ENCODE measurements at regions not wholly inside any gene's neighbourhood (a gene's known extent, or its start where the extent isn't known, plus 50 kb on each side); places are given as distances from the start of the nearest gene placed in this dataset.

- H3K36me3 ChIP-seq (ENCODE audit: control insufficient read depth in 2 of 2, extremely low read depth in 1 of 2, insufficient read depth in 1 of 2, low read length in 1 of 2): no peaks in the 10 kb centered on the region
- H3K27me3 Mint-ChIP-seq: no peaks in the 10 kb centered on the region
- ATAC-seq (replicated peaks in 1 of 4) (no peak), DNase-seq (no peak)
- H3K27ac ChIP-seq (ENCODE audit: low read length): no peak overlapping the region
- peaks cover 11% of the 10 kb centered on the region for H3K36me3 Mint-ChIP-seq
- H3K4me1 ChIP-seq (ENCODE audit: control insufficient read depth in 1 of 2, extremely low read depth in 1 of 2, insufficient read depth in 2 of 2, low read length in 2 of 2): peaks cover 4 to 22% of the 10 kb centered on the region in 2 experiments
- H3K27me3 ChIP-seq (replicated peaks in 1 of 2; ENCODE audit: control insufficient read depth in 2 of 2, extremely low read depth in 1 of 2, insufficient read depth in 2 of 2, low read length in 1 of 2): no peaks in the 10 kb centered on the region
- no peak overlapping the region for H3K4me3 Mint-ChIP-seq
- H3K9me3 Mint-ChIP-seq: no peaks in the 10 kb centered on the region
- peaks cover 10 to 44% (median 18%) of the 10 kb centered on the region in 3 donors for H3K4me1 Mint-ChIP-seq
- POLR2A ChIA-PET: no interaction called here
- no peak overlapping the region for H3K4me3 ChIP-seq (ENCODE audit: control insufficient read depth in 1 of 2, extremely low read depth in 1 of 2, low read length in 1 of 2)
- 82% methylated on average over 3 of the region's 4 CpGs for WGBS (ENCODE audit: insufficient coverage)
- CTCF ChIA-PET: no interaction called here
- H3K27ac Mint-ChIP-seq: no peak overlapping the region
- H3K9me3 ChIP-seq: no peaks in the 10 kb centered on the region
Measured at GRCh38 chr20:60064554-60065196, 106.5 kb downstream of the CDH26 start.

- Histone ChIP-seq H3K9me3 (no peaks in the 10 kb centered on the region), H3K27me3 (replicated peaks in 1 of 2; ENCODE audit: control insufficient read depth in 2 of 2, extremely low read depth in 1 of 2, insufficient read depth in 2 of 2, low read length in 1 of 2) (no peaks in the 10 kb centered on the region), H3K27ac (ENCODE audit: low read length) (no peak overlapping the region), H3K4me3 (ENCODE audit: control insufficient read depth in 1 of 2, extremely low read depth in 1 of 2, low read length in 1 of 2) (no peak overlapping the region), H3K4me1 (ENCODE audit: control insufficient read depth in 1 of 2, extremely low read depth in 1 of 2, insufficient read depth in 2 of 2, low read length in 2 of 2) (peaks cover 4 to 12% of the 10 kb centered on the region in 2 experiments), H3K36me3 (ENCODE audit: control insufficient read depth in 2 of 2, extremely low read depth in 1 of 2, insufficient read depth in 1 of 2, low read length in 1 of 2) (no peaks in the 10 kb centered on the region)
- 94% methylated on average over 9 of the region's 9 CpGs for WGBS (ENCODE audit: insufficient coverage)
- Mint-ChIP-seq H3K4me3 (no peak overlapping the region), H3K27ac (no peak overlapping the region), H3K36me3 (peaks cover 11% of the 10 kb centered on the region), H3K27me3 (no peaks in the 10 kb centered on the region), H3K4me1 (peaks cover 10 to 36% (median 18%) of the 10 kb centered on the region in 3 donors), H3K9me3 (no peaks in the 10 kb centered on the region)
- DNase-seq (no peak), ATAC-seq (replicated peaks in 1 of 4) (no peak)
- POLR2A ChIA-PET: no interaction called here
- CTCF ChIA-PET: no interaction called here
Measured at GRCh38 chr20:60065741-60066437, 107.7 kb downstream of the CDH26 start.

GRCh38 chr20:60066438-60066823 is 108.2 kb downstream of the CDH26 start:
- H3K36me3 Mint-ChIP-seq: peaks cover 12% of the 10 kb centered on the region
- no peak overlapping the region for H3K4me3 Mint-ChIP-seq
- CTCF ChIA-PET: no interaction called here
- Histone ChIP-seq H3K27me3 (replicated peaks in 1 of 2; ENCODE audit: control insufficient read depth in 2 of 2, extremely low read depth in 1 of 2, insufficient read depth in 2 of 2, low read length in 1 of 2) (no peaks in the 10 kb centered on the region), H3K27ac (ENCODE audit: low read length) (no peak overlapping the region), H3K4me1 (ENCODE audit: control insufficient read depth in 1 of 2, extremely low read depth in 1 of 2, insufficient read depth in 2 of 2, low read length in 2 of 2) (peaks cover 4 to 12% of the 10 kb centered on the region in 2 experiments), H3K4me3 (ENCODE audit: control insufficient read depth in 1 of 2, extremely low read depth in 1 of 2, low read length in 1 of 2) (no peak overlapping the region), H3K9me3 (no peaks in the 10 kb centered on the region), H3K36me3 (ENCODE audit: control insufficient read depth in 2 of 2, extremely low read depth in 1 of 2, insufficient read depth in 1 of 2, low read length in 1 of 2) (no peaks in the 10 kb centered on the region)
- peaks cover 10 to 33% (median 18%) of the 10 kb centered on the region in 3 donors for H3K4me1 Mint-ChIP-seq
- H3K9me3 Mint-ChIP-seq: no peaks in the 10 kb centered on the region
- H3K27ac Mint-ChIP-seq: no peak overlapping the region
- no peaks in the 10 kb centered on the region for H3K27me3 Mint-ChIP-seq
- POLR2A ChIA-PET: no interaction called here
- ATAC-seq (replicated peaks in 1 of 4) (no peak), DNase-seq (no peak)
- 96% methylated on average over 6 of the region's 7 CpGs for WGBS (ENCODE audit: insufficient coverage)

GRCh38 chr20:60068509-60068908 is 110.3 kb downstream of the CDH26 start:
- DNase-seq: no peak
- Mint-ChIP-seq H3K4me1 (peaks cover 9 to 15% (median 10%) of the 10 kb centered on the region in 3 donors), H3K9me3 (no peaks in the 10 kb centered on the region), H3K27ac (no peak overlapping the region), H3K4me3 (no peak overlapping the region), H3K36me3 (peaks cover 20% of the 10 kb centered on the region), H3K27me3 (no peaks in the 10 kb centered on the region)
- H3K36me3 ChIP-seq (ENCODE audit: control insufficient read depth in 2 of 2, extremely low read depth in 1 of 2, insufficient read depth in 1 of 2, low read length in 1 of 2): no peaks in the 10 kb centered on the region
- no peaks in the 10 kb centered on the region for H3K27me3 ChIP-seq (replicated peaks in 1 of 2; ENCODE audit: control insufficient read depth in 2 of 2, extremely low read depth in 1 of 2, insufficient read depth in 2 of 2, low read length in 1 of 2)
- ChIA-PET CTCF (no interaction called here), POLR2A (no interaction called here)
- no peak overlapping the region for H3K4me3 ChIP-seq (ENCODE audit: control insufficient read depth in 1 of 2, extremely low read depth in 1 of 2, low read length in 1 of 2)
- peaks cover 3 to 6% of the 10 kb centered on the region in 2 experiments for H3K4me1 ChIP-seq (ENCODE audit: control insufficient read depth in 1 of 2, extremely low read depth in 1 of 2, insufficient read depth in 2 of 2, low read length in 2 of 2)
- H3K9me3 ChIP-seq: no peaks in the 10 kb centered on the region
- H3K27ac ChIP-seq (ENCODE audit: low read length): no peak overlapping the region
- 88% methylated on average over 3 of the region's 8 CpGs for WGBS (ENCODE audit: insufficient coverage)
- no peak for ATAC-seq (replicated peaks in 1 of 4)

- WGBS (ENCODE audit: insufficient coverage): 84% methylated on average over 2 of the region's 8 CpGs
- peaks cover 4 to 9% (median 4%) of the 10 kb centered on the region in 3 donors for H3K4me1 Mint-ChIP-seq
- H3K27ac ChIP-seq (ENCODE audit: low read length): no peak overlapping the region
- no peaks in the 10 kb centered on the region for H3K9me3 Mint-ChIP-seq
- no peaks in the 10 kb centered on the region for H3K27me3 ChIP-seq (replicated peaks in 1 of 2; ENCODE audit: control insufficient read depth in 2 of 2, extremely low read depth in 1 of 2, insufficient read depth in 2 of 2, low read length in 1 of 2)
- CTCF ChIA-PET: interaction anchor here in 1 of 2 donors (0.5 kb wide), 1 partner anchor 1271 kb away, joined by 3 read pairs; no protein-coding TSS in a partner anchor
- no peak overlapping the region for H3K4me3 Mint-ChIP-seq
- H3K27me3 Mint-ChIP-seq: no peaks in the 10 kb centered on the region
- no peak overlapping the region for H3K27ac Mint-ChIP-seq
- POLR2A ChIA-PET: no interaction called here
- H3K36me3 ChIP-seq (ENCODE audit: control insufficient read depth in 2 of 2, extremely low read depth in 1 of 2, insufficient read depth in 1 of 2, low read length in 1 of 2): no peaks in the 10 kb centered on the region
- H3K4me1 ChIP-seq (ENCODE audit: control insufficient read depth in 1 of 2, extremely low read depth in 1 of 2, insufficient read depth in 2 of 2, low read length in 2 of 2): no peaks in the 10 kb centered on the region
- peaks cover 20% of the 10 kb centered on the region for H3K36me3 Mint-ChIP-seq
- H3K9me3 ChIP-seq: no peaks in the 10 kb centered on the region
- DNase-seq (no peak), ATAC-seq (replicated peaks in 1 of 4) (no peak)
- no peak overlapping the region for H3K4me3 ChIP-seq (ENCODE audit: control insufficient read depth in 1 of 2, extremely low read depth in 1 of 2, low read length in 1 of 2)
Measured at GRCh38 chr20:60069656-60070055, 111.4 kb downstream of the CDH26 start.

- Histone ChIP-seq H3K4me1 (ENCODE audit: control insufficient read depth in 1 of 2, extremely low read depth in 1 of 2, insufficient read depth in 2 of 2, low read length in 2 of 2) (no peaks in the 10 kb centered on the region), H3K27me3 (replicated peaks in 1 of 2; ENCODE audit: control insufficient read depth in 2 of 2, extremely low read depth in 1 of 2, insufficient read depth in 2 of 2, low read length in 1 of 2) (no peaks in the 10 kb centered on the region), H3K27ac (ENCODE audit: low read length) (no peak overlapping the region), H3K9me3 (no peaks in the 10 kb centered on the region), H3K36me3 (ENCODE audit: control insufficient read depth in 2 of 2, extremely low read depth in 1 of 2, insufficient read depth in 1 of 2, low read length in 1 of 2) (no peaks in the 10 kb centered on the region), H3K4me3 (ENCODE audit: control insufficient read depth in 1 of 2, extremely low read depth in 1 of 2, low read length in 1 of 2) (no peak overlapping the region)
- Mint-ChIP-seq H3K4me1 (peaks cover 4 to 9% (median 4%) of the 10 kb centered on the region in 3 donors), H3K9me3 (no peaks in the 10 kb centered on the region), H3K27ac (no peak overlapping the region), H3K36me3 (peaks cover 20% of the 10 kb centered on the region), H3K4me3 (no peak overlapping the region), H3K27me3 (no peaks in the 10 kb centered on the region)
- DNase-seq (no peak), ATAC-seq (replicated peaks in 1 of 4) (no peak)
- POLR2A ChIA-PET: no interaction called here
- 78% methylated on average over 3 of the region's 4 CpGs for WGBS (ENCODE audit: insufficient coverage)
- CTCF ChIA-PET: no interaction called here
Measured at GRCh38 chr20:60070791-60071190, 112.6 kb downstream of the CDH26 start.

All from T-cell (primary cell).